ENCODE measurements at regions not wholly inside any gene's neighbourhood (a gene's known extent, or its start where the extent isn't known, plus 50 kb on each side); places are given as distances from the start of the nearest gene placed in this dataset.

DNA sequence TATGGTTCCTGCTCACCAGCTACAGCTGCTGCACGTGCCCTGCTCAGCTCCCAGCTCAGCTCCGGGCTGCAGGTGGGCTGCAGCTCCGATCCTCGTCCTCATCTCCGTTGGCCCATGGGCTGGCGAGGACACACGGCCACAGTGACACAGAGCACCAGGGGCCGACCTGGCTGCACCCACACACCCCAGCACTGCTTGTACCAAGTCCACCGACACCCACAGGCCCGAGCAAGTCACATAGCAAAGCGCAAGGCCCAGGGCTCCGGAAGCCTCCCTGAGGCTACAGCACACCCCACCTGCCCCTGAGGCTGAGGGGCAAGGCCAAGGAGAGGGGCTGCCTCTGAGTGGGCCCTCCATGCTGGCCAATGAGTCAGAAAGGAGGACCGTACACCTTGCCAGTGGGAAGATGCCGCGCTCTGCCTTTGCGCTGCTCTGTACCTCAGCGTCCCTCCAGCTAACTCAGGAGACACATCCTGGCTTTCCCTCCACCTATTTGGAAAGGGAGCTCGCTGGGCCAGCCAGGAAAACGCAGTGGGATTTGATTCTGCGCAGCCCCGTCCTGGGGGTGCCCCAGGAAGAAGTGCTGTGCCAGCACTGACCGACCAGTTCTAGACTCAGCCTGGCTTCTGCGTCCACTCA lies 124.8 kb downstream of the SIK1 start:
- ChIA-PET CTCF (no interaction called here), POLR2A (no interaction called here)
- Mint-ChIP-seq H3K9me3 (no peaks in the 10 kb centered on the region), H3K27me3 (peaks cover 19% of the 10 kb centered on the region), H3K4me3 (no peak overlapping the region), H3K27ac (no peak overlapping the region), H3K36me3 (ENCODE audit: low read depth) (no peaks in the 10 kb centered on the region), H3K4me1 (peaks cover 39% of the 10 kb centered on the region)
- TF ChIP-seq, protein P1, sequence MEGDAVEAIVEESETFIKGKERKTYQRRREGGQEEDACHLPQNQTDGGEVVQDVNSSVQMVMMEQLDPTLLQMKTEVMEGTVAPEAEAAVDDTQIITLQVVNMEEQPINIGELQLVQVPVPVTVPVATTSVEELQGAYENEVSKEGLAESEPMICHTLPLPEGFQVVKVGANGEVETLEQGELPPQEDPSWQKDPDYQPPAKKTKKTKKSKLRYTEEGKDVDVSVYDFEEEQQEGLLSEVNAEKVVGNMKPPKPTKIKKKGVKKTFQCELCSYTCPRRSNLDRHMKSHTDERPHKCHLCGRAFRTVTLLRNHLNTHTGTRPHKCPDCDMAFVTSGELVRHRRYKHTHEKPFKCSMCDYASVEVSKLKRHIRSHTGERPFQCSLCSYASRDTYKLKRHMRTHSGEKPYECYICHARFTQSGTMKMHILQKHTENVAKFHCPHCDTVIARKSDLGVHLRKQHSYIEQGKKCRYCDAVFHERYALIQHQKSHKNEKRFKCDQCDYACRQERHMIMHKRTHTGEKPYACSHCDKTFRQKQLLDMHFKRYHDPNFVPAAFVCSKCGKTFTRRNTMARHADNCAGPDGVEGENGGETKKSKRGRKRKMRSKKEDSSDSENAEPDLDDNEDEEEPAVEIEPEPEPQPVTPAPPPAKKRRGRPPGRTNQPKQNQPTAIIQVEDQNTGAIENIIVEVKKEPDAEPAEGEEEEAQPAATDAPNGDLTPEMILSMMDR (IDR thresholded peaks at IDR 0.05) = no peak
- intact Hi-C loops (cut with micrococcal nuclease) = no loop called here
- DNase-seq = no peak
- no peak for ATAC-seq (ENCODE audit: low read depth)

DNA sequence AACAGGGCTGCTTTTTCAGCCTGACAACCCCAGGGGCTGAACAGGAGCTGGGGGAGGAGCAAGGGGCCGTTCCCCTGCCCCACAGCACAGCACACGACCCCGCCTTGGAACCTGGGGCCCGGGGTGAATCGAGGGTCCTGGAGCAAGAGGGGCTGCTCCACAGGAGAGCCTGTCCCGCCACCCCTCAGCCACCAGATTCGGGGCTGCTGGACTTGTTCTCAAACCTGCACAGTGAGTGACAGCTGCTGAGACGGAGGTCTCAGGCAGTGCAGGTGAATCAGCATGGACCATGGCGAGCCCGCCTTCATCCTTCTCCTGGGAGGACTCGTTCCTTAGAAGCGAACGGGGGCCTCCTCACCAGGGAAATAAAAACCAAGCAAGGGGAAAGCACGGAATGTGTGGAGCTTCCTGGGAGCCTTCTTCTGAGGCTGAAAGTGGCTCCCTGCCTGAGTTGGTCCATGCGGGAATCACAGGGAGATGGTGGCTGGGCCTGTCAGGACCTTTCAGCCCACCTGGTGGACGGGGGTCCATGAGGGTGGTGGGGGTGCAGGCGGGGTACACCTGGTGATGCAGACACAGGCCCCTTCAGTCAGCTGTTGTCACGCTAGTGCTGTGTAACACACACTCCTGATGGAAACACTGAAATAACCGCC lies 125.4 kb downstream of the SIK1 start:
- TF ChIP-seq, protein P1 (IDR thresholded peaks at IDR 0.05) = no peak
- peaks cover 37% of the 10 kb centered on the region for H3K4me1 Mint-ChIP-seq
- ATAC-seq (ENCODE audit: low read depth) (no peak), DNase-seq (no peak)
- no peak overlapping the region for H3K4me3 Mint-ChIP-seq
- intact Hi-C loops (cut with micrococcal nuclease) = no loop called here
- no peaks in the 10 kb centered on the region for H3K9me3 Mint-ChIP-seq
- H3K27ac Mint-ChIP-seq = no peak overlapping the region
- H3K36me3 Mint-ChIP-seq (ENCODE audit: low read depth) = no peaks in the 10 kb centered on the region
- H3K27me3 Mint-ChIP-seq = peaks cover 19% of the 10 kb centered on the region
- ChIA-PET CTCF (no interaction called here), POLR2A (interaction anchor here (0.6 kb wide), 1 partner anchor 9 kb away, joined by 4 read pairs; no protein-coding TSS in a partner anchor)

DNA sequence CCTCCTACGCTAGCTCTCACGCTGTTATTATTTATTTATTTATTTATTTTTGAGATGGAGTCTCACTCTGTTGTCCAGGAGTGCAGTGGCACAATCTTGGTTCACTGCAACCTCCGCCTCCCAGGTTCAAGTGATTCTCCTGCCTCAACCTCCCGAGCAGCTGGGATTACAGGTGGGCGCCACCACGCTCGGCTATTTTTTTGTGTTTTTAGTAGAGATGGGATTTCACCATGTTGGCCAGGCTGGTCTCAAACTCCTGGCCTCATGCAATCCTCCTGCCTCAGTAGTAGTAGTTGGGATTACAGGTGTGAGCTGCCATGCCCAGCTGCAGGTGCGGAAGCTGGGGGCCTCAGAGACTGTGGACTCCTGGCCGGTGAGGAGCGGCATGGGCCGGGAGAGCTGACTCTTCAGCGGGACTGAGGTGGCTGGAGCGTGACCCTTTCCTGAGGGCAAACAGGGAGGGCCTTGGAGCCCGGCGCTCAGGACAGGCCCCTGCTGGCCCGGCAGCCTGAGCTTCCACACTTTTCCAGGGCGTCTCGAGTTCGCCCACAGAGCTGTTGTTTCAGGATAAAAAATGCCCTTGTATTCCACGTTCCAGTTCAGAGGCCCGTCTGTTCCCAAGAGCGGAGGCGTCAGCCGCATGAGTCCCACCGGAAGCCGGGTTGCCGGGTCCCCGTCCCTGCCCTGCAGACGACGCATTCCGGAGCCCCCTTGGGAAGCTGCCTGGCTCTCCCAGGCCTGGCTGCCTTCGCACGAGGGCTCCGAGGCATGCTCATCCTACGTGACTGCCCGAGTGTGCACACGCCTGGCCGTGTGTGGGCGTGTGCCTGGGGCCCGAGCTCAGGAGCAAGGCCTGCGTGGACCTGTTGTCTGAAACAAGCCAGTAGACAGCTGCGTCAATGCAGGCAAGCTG lies 126.2 kb downstream of the SIK1 start:
- intact Hi-C loops (cut with micrococcal nuclease) = no loop called here
- Mint-ChIP-seq H3K9me3 (peaks cover under 1% of the 10 kb centered on the region), H3K27ac (no peak overlapping the region), H3K4me1 (peaks cover 37% of the 10 kb centered on the region), H3K36me3 (ENCODE audit: low read depth) (no peaks in the 10 kb centered on the region), H3K4me3 (no peak overlapping the region), H3K27me3 (peaks cover 19% of the 10 kb centered on the region)
- ATAC-seq (ENCODE audit: low read depth) = no peak
- no peak for DNase-seq
- CTCF ChIA-PET = no interaction called here
- TF ChIP-seq, protein P1 (IDR thresholded peaks at IDR 0.05) = no peak
- POLR2A ChIA-PET = interaction anchor here (0.6 kb wide), 1 partner anchor 9 kb away, joined by 4 read pairs; no protein-coding TSS in a partner anchor

DNA sequence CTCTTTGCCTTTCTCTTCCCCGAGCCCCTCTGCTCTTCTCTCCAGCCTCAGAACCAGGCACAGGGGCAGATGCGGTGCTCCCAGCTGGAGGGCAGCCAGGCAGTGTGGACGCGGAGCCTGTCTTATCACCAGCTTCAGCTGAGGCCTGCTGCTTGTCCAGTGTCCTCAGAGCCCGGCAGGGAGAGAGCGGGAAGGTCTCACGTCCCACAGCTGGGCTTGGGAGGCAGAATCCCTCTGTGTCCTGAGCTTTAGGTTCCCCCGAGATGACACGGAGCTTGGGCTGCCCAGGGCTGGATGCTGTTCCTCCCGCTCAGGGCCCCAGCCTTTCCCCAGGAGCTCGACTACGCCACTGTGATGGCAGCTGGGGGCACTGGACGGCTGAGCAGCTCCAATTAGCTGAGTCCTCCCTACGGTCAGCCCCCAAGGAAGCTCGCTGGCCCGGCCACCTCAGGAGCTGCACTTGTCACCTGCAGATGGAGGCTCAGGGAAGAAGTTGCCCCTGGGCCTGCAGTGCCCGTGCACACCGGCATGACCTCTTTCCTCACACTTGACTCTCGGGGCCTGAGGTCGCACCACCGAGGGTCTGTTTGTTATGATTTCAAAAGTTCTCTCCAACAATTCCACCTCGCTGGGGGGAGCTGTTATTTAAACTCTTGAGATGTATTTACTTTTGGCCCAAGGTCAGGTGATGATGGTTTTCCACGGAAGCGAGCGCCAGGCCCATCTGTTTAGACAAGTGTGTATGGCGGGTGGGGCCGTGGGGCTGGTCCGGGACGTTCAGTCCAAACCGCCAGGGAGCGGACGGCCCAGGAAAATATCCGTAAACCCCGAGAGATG lies 127.3 kb downstream of the SIK1 start:
- POLR2A ChIA-PET = no interaction called here
- peaks cover 41% of the 10 kb centered on the region for H3K4me1 Mint-ChIP-seq
- ATAC-seq (ENCODE audit: low read depth) (no peak), DNase-seq (no peak)
- CTCF ChIA-PET = no interaction called here
- TF ChIP-seq, protein P1 (IDR thresholded peaks at IDR 0.05) = no peak
- H3K4me3 Mint-ChIP-seq = no peak overlapping the region
- no peaks in the 10 kb centered on the region for H3K36me3 Mint-ChIP-seq (ENCODE audit: low read depth)
- no peak overlapping the region for H3K27ac Mint-ChIP-seq
- peaks cover 3% of the 10 kb centered on the region for H3K9me3 Mint-ChIP-seq
- intact Hi-C loops (cut with micrococcal nuclease) = no loop called here
- peaks cover 19% of the 10 kb centered on the region for H3K27me3 Mint-ChIP-seq

Data from activated B cell treated with CpG ODN at 0.5 μM for 24 hours (primary cell).